HG02798 (cell line): ENCODE measurements at regions not wholly inside any gene's neighbourhood (a gene's known extent, or its start where the extent isn't known, plus 50 kb on each side); places are given as distances from the start of the nearest gene placed in this dataset.
"Not testable (repeated sequence)": the region's sequence is repeated elsewhere in the genome, so short reads cannot be mapped to it uniquely, and the experiment has no call there.

Source experiments
- ATAC-seq: cut with Tn5 transposase; IDR thresholded peaks from one replicate; pipeline ENCODE4 v1.9.1; 2021; ENCODE audit warnings: mild to moderate bottlenecking; ENCODE audit not compliant: unreplicated experiment, poor library complexity

GRCh38 chr12:46554460-46554859 lies 181.9 kb upstream of the SLC38A2 start:
- no peak for ATAC-seq

GRCh38 chr12:46553911-46554310 lies 181.3 kb upstream of the SLC38A2 start:
- no peak for ATAC-seq

GRCh38 chr12:46553266-46553665 lies 180.7 kb upstream of the SLC38A2 start:
- ATAC-seq: no peak

- ATAC-seq: no peak
Measured at GRCh38 chr12:46550266-46550879, 177.8 kb upstream of the SLC38A2 start.

- no peak for ATAC-seq
Measured at GRCh38 chr12:46549527-46550265, 177.1 kb upstream of the SLC38A2 start.

- no peak for ATAC-seq
Measured at GRCh38 chr12:46548605-46549071, 176.1 kb upstream of the SLC38A2 start.

GRCh38 chr12:46547421-46548354 lies 175.1 kb upstream of the SLC38A2 start:
- no peak for ATAC-seq

GRCh38 chr12:46546634-46547273 lies 174.2 kb upstream of the SLC38A2 start:
- peak; percentile 97 for ATAC-seq

- not testable (repeated sequence) for ATAC-seq
Measured at GRCh38 chr12:46543378-46543795, 170.8 kb upstream of the SLC38A2 start.

GRCh38 chr12:46538976-46539375 lies 166.4 kb upstream of the SLC38A2 start:
- ATAC-seq: no peak

- no peak for ATAC-seq
Measured at GRCh38 chr12:46537387-46537955, 164.9 kb upstream of the SLC38A2 start.

GRCh38 chr12:46536316-46536715 lies 163.7 kb upstream of the SLC38A2 start:
- peak; percentile 76 for ATAC-seq

- ATAC-seq: no peak
Measured at GRCh38 chr12:46535907-46536306, 163.3 kb upstream of the SLC38A2 start.

GRCh38 chr12:46535376-46535775 lies 162.8 kb upstream of the SLC38A2 start:
- no peak for ATAC-seq

GRCh38 chr12:46534327-46534840 lies 161.8 kb upstream of the SLC38A2 start:
- no peak for ATAC-seq

- ATAC-seq: no peak
Measured at GRCh38 chr12:46533723-46534122, 161.2 kb upstream of the SLC38A2 start.

- ATAC-seq: no peak
Measured at GRCh38 chr12:46531804-46532203, 159.2 kb upstream of the SLC38A2 start.

GRCh38 chr12:46531059-46531785 lies 158.6 kb upstream of the SLC38A2 start:
- no peak for ATAC-seq
